ENCODE measurements at regions not wholly inside any gene's neighbourhood (a gene's known extent, or its start where the extent isn't known, plus 50 kb on each side); places are given as distances from the start of the nearest gene placed in this dataset.

- no peak for DNase-seq
Observed at GRCh38 chr17:74097450-74098135, 105.9 kb upstream of the RPL38 start.

- DNase-seq: no peak
Observed at GRCh38 chr17:74098136-74099024, 105.1 kb upstream of the RPL38 start.

GRCh38 chr17:74099442-74100340 lies 103.8 kb upstream of the RPL38 start:
- no peak for DNase-seq

GRCh38 chr17:74104921-74105320 lies 98.6 kb upstream of the RPL38 start:
- no peak for DNase-seq

- no peak for DNase-seq
Observed at GRCh38 chr17:74107107-74107506, 96.4 kb upstream of the RPL38 start.

GRCh38 chr17:74108126-74108705 lies 95.3 kb upstream of the RPL38 start:
- no peak for DNase-seq

GRCh38 chr17:74110467-74110866 lies 93.0 kb upstream of the RPL38 start:
- no peak for DNase-seq

GRCh38 chr17:74113326-74113725 lies 90.2 kb upstream of the RPL38 start:
- no peak for DNase-seq

GRCh38 chr17:74113952-74114351 lies 89.5 kb upstream of the RPL38 start:
- DNase-seq: no peak

GRCh38 chr17:74114881-74115470 lies 88.5 kb upstream of the RPL38 start:
- no peak for DNase-seq

GRCh38 chr17:74115586-74115985 lies 87.9 kb upstream of the RPL38 start:
- no peak for DNase-seq

GRCh38 chr17:74116087-74116717 lies 87.3 kb upstream of the RPL38 start:
- peak; percentile 35 for DNase-seq

- DNase-seq: no peak
Observed at GRCh38 chr17:74117087-74117698, 86.3 kb upstream of the RPL38 start.

GRCh38 chr17:74117999-74118421 lies 85.5 kb upstream of the RPL38 start:
- peak; percentile 72 for DNase-seq

- peak; percentile 93 for DNase-seq
Observed at GRCh38 chr17:74118504-74118903, 85.0 kb upstream of the RPL38 start.

- DNase-seq: no peak
Observed at GRCh38 chr17:74119049-74119580, 84.4 kb upstream of the RPL38 start.

GRCh38 chr17:74119965-74120364 lies 83.5 kb upstream of the RPL38 start:
- peak; percentile 87 for DNase-seq

- no peak for DNase-seq
Observed at GRCh38 chr17:74123350-74123749, 80.1 kb upstream of the RPL38 start.

- no peak for DNase-seq
Observed at GRCh38 chr17:74123866-74124444, 79.5 kb upstream of the RPL38 start.

GRCh38 chr17:74125156-74125555 lies 78.3 kb upstream of the RPL38 start:
- peak; percentile 97 for DNase-seq
